Endothelial cell of umbilical vein (primary cell): ENCODE measurements at regions not wholly inside any gene's neighbourhood (a gene's known extent, or its start where the extent isn't known, plus 50 kb on each side); places are given as distances from the start of the nearest gene placed in this dataset.

Experiments used
- BruUV-seq: library from RNA; stranded (reverse); fragments of 400-500 nt; replicated peaks from 2 replicates; lab custom pipeline; 2021; lab: Mats Ljungman, UMichigan
- CTCF ChIA-PET: fragments of 300-600, 350-600 bp; sonication (Branson Sonifier 250); formaldehyde crosslinking; loops from one replicate; lab custom pipeline; 2021; ENCODE audit warnings: antibody characterized with exemption, inconsistent platforms; lab: Charles Lee
- POLR2A ChIA-PET: fragments of 300-600, 350-600 bp; sonication (Branson Sonifier 250); formaldehyde crosslinking; loops from one replicate; lab custom pipeline; 2021; ENCODE audit warnings: antibody characterized with exemption, inconsistent platforms; lab: Charles Lee
- DNase-seq: peaks from one replicate; pipeline ENCODE4 v3.0.0-alpha.2; 2011; ENCODE audit warnings: low read depth, low spot score
- FAIRE-seq: peaks from 2 replicates; lab custom pipeline; 2011; peaks lifted over from hg19 to GRCh38; lab: Jason Lieb, UNC
- H2AFZ ChIP-seq: 2 replicates; pipeline ENCODE4 v1.6.0; 2012; ENCODE audit warnings: low read depth, low read length, control low read depth, inconsistent platforms
- H3K27ac ChIP-seq: 2 replicates; pipeline ENCODE4 v1.5.1; 2011; ENCODE audit warnings: low read depth, mild to moderate bottlenecking, control low read depth, low read length, moderate library complexity; ENCODE audit not compliant: insufficient read depth
- H3K27me3 ChIP-seq, 2 experiments: 2 replicates each; pipeline versions ENCODE4 v1.6.0 to v1.6.1; 2011; ENCODE audit warnings: low read length in 2 of 2, mixed read lengths in 1 of 2; ENCODE audit not compliant: control insufficient read depth in 2 of 2, insufficient read depth in 2 of 2
- H3K36me3 ChIP-seq, 2 experiments: 2 replicates in 1 of 2; 3 replicates in 1 of 2; pipeline ENCODE4 v1.5.1; 2011; ENCODE audit warnings: low read length in 2 of 2, mild to moderate bottlenecking in 1 of 2, moderate library complexity in 1 of 2; ENCODE audit not compliant: control insufficient read depth in 2 of 2, insufficient read depth in 2 of 2; ENCODE audit errors: extremely low read depth in 1 of 2
- H3K4me1 ChIP-seq: 3 replicates; pipeline ENCODE4 v1.5.1; 2011; ENCODE audit warnings: mild to moderate bottlenecking, low read length; ENCODE audit not compliant: control insufficient read depth, insufficient read depth; ENCODE audit errors: extremely low read depth
- H3K4me2 ChIP-seq: 2 replicates; pipeline ENCODE4 v1.6.1; 2011; ENCODE audit warnings: low read length, control low read depth, mixed read lengths; ENCODE audit not compliant: insufficient read depth
- H3K4me3 ChIP-seq, 3 experiments: fragments of 200-600 bp in 1 of 3; sonication (generic), shearing (Covaris generic) in 1 of 3; replicated peaks in 1 of 3; 2 replicates each; pipeline ENCODE4 v1.5.1; 2011 to 2016; ENCODE audit warnings: control low read depth in 3 of 3, low read length in 3 of 3, mild to moderate bottlenecking in 2 of 3, inconsistent platforms in 1 of 3, low read depth in 1 of 3, moderate library complexity in 1 of 3; ENCODE audit not compliant: insufficient read depth in 1 of 3
- H3K79me2 ChIP-seq: 2 replicates; pipeline ENCODE4 v1.6.0; 2012; ENCODE audit warnings: low read length, inconsistent platforms; ENCODE audit not compliant: control insufficient read depth, insufficient read depth
- H3K9ac ChIP-seq: replicated peaks from 2 replicates; pipeline ENCODE3; 2011; ENCODE audit warnings: low read length, control low read depth; ENCODE audit not compliant: insufficient read depth; ENCODE audit errors: extremely low read depth
- H3K9me1 ChIP-seq: replicated peaks from 3 replicates; pipeline ENCODE4 v1.6.0; 2011; ENCODE audit warnings: mild to moderate bottlenecking, low read length; ENCODE audit not compliant: control insufficient read depth, insufficient read depth; ENCODE audit errors: extremely low read depth
- H3K9me3 ChIP-seq: replicated peaks from 2 replicates; pipeline ENCODE4 v1.5.1; 2012; ENCODE audit warnings: low read length, inconsistent platforms; ENCODE audit not compliant: control insufficient read depth, insufficient read depth
- H4K20me1 ChIP-seq: replicated peaks from 2 replicates; pipeline ENCODE3; 2011; ENCODE audit warnings: mild to moderate bottlenecking, low read length; ENCODE audit not compliant: control insufficient read depth, insufficient read depth; ENCODE audit errors: extremely low read depth
- CTCF ChIP-seq, 2 donors: IDR thresholded peaks; 1 replicate in 1 of 2; 2 replicates in 1 of 2; pipeline ENCODE4 v1.5.1; 2011; ENCODE audit warnings: low read length in 2 of 2, mild to moderate bottlenecking in 2 of 2, moderate library complexity in 2 of 2, control low read depth in 1 of 2, inconsistent platforms in 1 of 2, low read depth in 1 of 2; ENCODE audit not compliant: insufficient read depth in 1 of 2; ENCODE audit errors: extremely low read depth in 1 of 2
- EZH2 ChIP-seq: IDR thresholded peaks from 2 replicates; pipeline ENCODE4 v1.6.1; 2012; ENCODE audit warnings: borderline replicate concordance, low read depth, mild to moderate bottlenecking, moderate library complexity, low read length, inconsistent platforms; ENCODE audit not compliant: severe bottlenecking
- FOS ChIP-seq: IDR thresholded peaks from 2 replicates; pipeline ENCODE4 v1.6.1; 2011; ENCODE audit warnings: mild to moderate bottlenecking, low read length, moderate library complexity, borderline replicate concordance; ENCODE audit not compliant: insufficient read depth
- GATA2 ChIP-seq: IDR thresholded peaks from 2 replicates; pipeline ENCODE4 v1.7.0; 2011; ENCODE audit warnings: low read depth, mild to moderate bottlenecking, moderate library complexity, mixed read lengths, low read length; ENCODE audit not compliant: insufficient read length, insufficient read depth
- JUN ChIP-seq: IDR thresholded peaks from 2 replicates; pipeline ENCODE4 v1.6.1; 2011; ENCODE audit warnings: borderline replicate concordance, low read depth; ENCODE audit not compliant: insufficient read length, insufficient read depth
- MAX ChIP-seq: IDR thresholded peaks from 2 replicates; pipeline ENCODE4 v1.6.1; 2011; ENCODE audit not compliant: insufficient read depth, insufficient read length
- MYC ChIP-seq: IDR thresholded peaks from one replicate; pipeline ENCODE4 v1.6.1; 2011; ENCODE audit warnings: mild to moderate bottlenecking, low read depth, low read length
- POLR2A ChIP-seq: IDR thresholded peaks from 2 replicates; pipeline ENCODE4 v1.6.1; 2012; ENCODE audit warnings: low read depth, mild to moderate bottlenecking, control low read depth, low read length
- POLR2AphosphoS5 ChIP-seq: IDR thresholded peaks from 2 replicates; pipeline ENCODE4 v1.6.1; 2012; ENCODE audit warnings: low read depth, mild to moderate bottlenecking, control low read depth, low read length, moderate library complexity; ENCODE audit not compliant: insufficient read depth
- dilution Hi-C: fragments of 300-500 bp; cut with MboI; formaldehyde crosslinking; loops from one replicate; pipeline ENCODE4 v1.15.0; 2019; ENCODE audit warnings: low sequenced_read_pairs; ENCODE audit not compliant: extremely low pct_ligation_motif_present
- intact Hi-C: fragments of 100-400 bp; cut with micrococcal nuclease; formaldehyde crosslinking; loops from one replicate; pipeline ENCODE4 v1.10.0; 2022

- Histone ChIP-seq H3K4me1 (no peaks in the 10 kb centered on the region), H3K27ac (no peak overlapping the region), H3K27me3 (peaks cover 0 to 9% of the 10 kb centered on the region in 2 experiments), H3K4me3 (no peak overlapping the region), H3K4me2 (no peak overlapping the region), H4K20me1 (no peaks in the 10 kb centered on the region), H2AFZ (no peak overlapping the region), H3K9ac (no peak overlapping the region), H3K79me2 (no peaks in the 10 kb centered on the region), H3K36me3 (no peaks in the 10 kb centered on the region), H3K9me3 (no peaks in the 10 kb centered on the region), H3K9me1 (no peaks in the 10 kb centered on the region)
- no peak for FAIRE-seq
- no peak for TF ChIP-seq CTCF (IDR thresholded peaks at IDR 0.05; ENCODE audit: extremely low read depth in 1 of 2, insufficient read depth in 1 of 2, low read depth in 1 of 2, low read length in 2 of 2)
- no peak for TF ChIP-seq POLR2A
- TF ChIP-seq JUN: no peak
- no peak for TF ChIP-seq FOS
- TF ChIP-seq GATA2: no peak
- no peak for TF ChIP-seq EZH2
- TF ChIP-seq POLR2AphosphoS5: no peak
- no peak for TF ChIP-seq MYC
- TF ChIP-seq MAX: no peak
- intact Hi-C loops: no loop called here
- ChIA-PET CTCF (no interaction called here), POLR2A (no interaction called here)
- BruUV-seq: no TSS peak
- DNase-seq: no peak
- dilution Hi-C loops: no loop called here
These were observed 76.1 kb upstream of the PDSS1 start for GRCh38 chr10:26621243-26621888.
